ENCODE measurements at regions not wholly inside any gene's neighbourhood (a gene's known extent, or its start where the extent isn't known, plus 50 kb on each side); places are given as distances from the start of the nearest gene placed in this dataset.

GRCh38 chr20:23203310-23203709, 117.2 kb upstream of the CD93 start:
- H3K4me3 ChIP-seq, result no peak overlapping the region
- peak overlapping the region; percentile 0 to 27 for H3K27ac ChIP-seq
- H3K4me1 ChIP-seq (ENCODE audit: control insufficient read depth in 1 of 2, low read depth in 2 of 2), result peaks cover 5 to 35% of the 10 kb centered on the region in 2 donors
- TF ChIP-seq CTCF (IDR thresholded peaks at IDR 0.05), result no peak
- no peaks in the 10 kb centered on the region for H3K36me3 ChIP-seq
- no peak for DNase-seq (ENCODE audit: low spot score)
- no peak for ATAC-seq (ENCODE audit: insufficient number of reproducible peaks, low FRiP score, low read depth)
- no peaks in the 10 kb centered on the region for H3K27me3 ChIP-seq (replicated peaks; ENCODE audit: insufficient read depth)
- H3K9me3 ChIP-seq, result no peaks in the 10 kb centered on the region

GRCh38 chr20:23201658-23202057, 115.5 kb upstream of the CD93 start:
- no peaks in the 10 kb centered on the region for H3K9me3 ChIP-seq
- H3K27ac ChIP-seq, result no peak overlapping the region
- TF ChIP-seq CTCF (IDR thresholded peaks at IDR 0.05), result no peak
- H3K27me3 ChIP-seq (replicated peaks; ENCODE audit: insufficient read depth), result no peaks in the 10 kb centered on the region
- H3K4me3 ChIP-seq, result no peak overlapping the region
- DNase-seq (ENCODE audit: low spot score), result no peak
- H3K36me3 ChIP-seq, result no peaks in the 10 kb centered on the region
- ATAC-seq (ENCODE audit: insufficient number of reproducible peaks, low FRiP score, low read depth), result no peak
- peaks cover 5 to 35% of the 10 kb centered on the region in 2 donors for H3K4me1 ChIP-seq (ENCODE audit: control insufficient read depth in 1 of 2, low read depth in 2 of 2)

DNA sequence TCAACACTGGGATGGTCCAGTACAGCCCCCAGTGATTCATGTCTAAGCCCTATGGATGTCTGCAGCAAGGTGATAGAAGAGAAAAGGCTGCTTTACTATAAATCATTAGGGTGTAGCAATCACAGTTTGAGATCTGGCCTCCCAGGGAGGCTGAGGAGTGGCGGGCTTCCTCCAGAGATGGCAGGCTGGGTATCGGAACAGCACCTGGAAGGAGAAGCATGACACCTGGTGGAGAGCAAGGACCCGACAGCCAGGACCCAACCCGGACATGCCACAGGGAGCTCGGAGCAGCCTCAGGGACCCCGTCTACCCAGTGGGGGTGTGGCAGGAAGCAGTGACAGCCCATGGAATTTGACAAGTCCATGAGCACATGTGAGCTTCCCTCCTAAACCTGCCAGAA, 114.8 kb upstream of the CD93 start:
- Histone ChIP-seq H3K4me3 (no peak overlapping the region), H3K27ac (no peak overlapping the region), H3K9me3 (no peaks in the 10 kb centered on the region), H3K27me3 (replicated peaks; ENCODE audit: insufficient read depth) (no peaks in the 10 kb centered on the region), H3K4me1 (ENCODE audit: control insufficient read depth in 1 of 2, low read depth in 2 of 2) (peaks cover 2 to 29% of the 10 kb centered on the region in 2 donors), H3K36me3 (no peaks in the 10 kb centered on the region)
- DNase-seq (ENCODE audit: low spot score), result no peak
- TF ChIP-seq CTCF (IDR thresholded peaks at IDR 0.05), result no peak
- ATAC-seq (ENCODE audit: insufficient number of reproducible peaks, low FRiP score, low read depth), result no peak

GRCh38 chr20:23200413-23200812, 114.3 kb upstream of the CD93 start:
- no peak for DNase-seq (ENCODE audit: low spot score)
- ATAC-seq (ENCODE audit: insufficient number of reproducible peaks, low FRiP score, low read depth), result no peak

GRCh38 chr20:23199356-23199755, 113.2 kb upstream of the CD93 start:
- H3K9me3 ChIP-seq, result no peaks in the 10 kb centered on the region
- no peak overlapping the region for H3K4me3 ChIP-seq
- no peak for ATAC-seq (ENCODE audit: insufficient number of reproducible peaks, low FRiP score, low read depth)
- no peaks in the 10 kb centered on the region for H3K36me3 ChIP-seq
- no peak overlapping the region for H3K27ac ChIP-seq
- peaks cover 0 to 15% of the 10 kb centered on the region in 2 donors for H3K4me1 ChIP-seq (ENCODE audit: control insufficient read depth in 1 of 2, low read depth in 2 of 2)
- no peak for TF ChIP-seq CTCF (IDR thresholded peaks at IDR 0.05)
- H3K27me3 ChIP-seq (replicated peaks; ENCODE audit: insufficient read depth), result no peaks in the 10 kb centered on the region
- DNase-seq (ENCODE audit: low spot score), result no peak

More at GRCh38 chr20:23200413-23200812, 114.3 kb upstream of the CD93 start:
- Histone ChIP-seq H3K27me3 (replicated peaks; ENCODE audit: insufficient read depth) (no peaks in the 10 kb centered on the region), H3K4me1 (ENCODE audit: control insufficient read depth in 1 of 2, low read depth in 2 of 2) (peaks cover 0 to 24% of the 10 kb centered on the region in 2 donors), H3K4me3 (no peak overlapping the region), H3K36me3 (no peaks in the 10 kb centered on the region), H3K9me3 (no peaks in the 10 kb centered on the region), H3K27ac (no peak overlapping the region)
- TF ChIP-seq CTCF (IDR thresholded peaks at IDR 0.05), result no peak
